Left lung (tissue), 4 donors: ENCODE measurements at regions not wholly inside any gene's neighbourhood (a gene's known extent, or its start where the extent isn't known, plus 50 kb on each side); places are given as distances from the start of the nearest gene placed in this dataset.
A peak's percentile ranks its signal among the peaks of the same experiment; 100 is the strongest.

Experiments used
- ATAC-seq: fragments of 200-7000 bp; cut with Tn5 transposase; one replicate; pipeline ENCODE4 v1.9.1; 2020; ENCODE audit warnings: moderate library complexity
- DNase-seq, 4 donors: peaks; one replicate each; pipeline ENCODE4 v3.0.0-alpha.2; 2013 to 2020
- H3K27ac ChIP-seq, 2 donors: fragments of 200-600 bp; sonication (generic) in 1 of 2; one replicate each; pipeline versions ENCODE4 v1.5.0 to v1.8.0; 2020 to 2021
- H3K27me3 ChIP-seq, 2 donors: fragments of 200-600 bp; sonication (generic) in 1 of 2; one replicate each; pipeline versions ENCODE4 v1.5.0 to v1.8.0; 2020 to 2021
- H3K36me3 ChIP-seq, 2 donors: fragments of 200-600 bp; sonication (generic) in 1 of 2; one replicate each; pipeline versions ENCODE4 v1.5.0 to v1.8.0; 2020 to 2021
- H3K4me1 ChIP-seq, 2 donors: fragments of 200-600 bp; one replicate each; pipeline ENCODE4 v1.8.0; 2021
- H3K4me3 ChIP-seq, 2 donors: fragments of 200-600 bp; sonication (generic) in 1 of 2; one replicate each; pipeline versions ENCODE4 v1.5.0 to v1.8.0; 2020 to 2021; ENCODE audit warnings: mild to moderate bottlenecking in 1 of 2
- H3K9me3 ChIP-seq, 2 donors: fragments of 200-600 bp; sonication (generic) in 1 of 2; one replicate each; pipeline versions ENCODE4 v1.5.0 to v1.8.0; 2020 to 2021
- CTCF ChIP-seq, 2 donors: fragments of 200-600 bp; sonication (generic) in 1 of 2; IDR thresholded peaks; one replicate each; pipeline versions ENCODE4 v1.5.0 to v1.8.0; 2021; ENCODE audit warnings: antibody characterized with exemption in 2 of 2
- intact Hi-C, 2 donors: fragments of 100-400 bp; cut with DNase I; formaldehyde crosslinking; loops; one replicate each; pipeline versions ENCODE4 v1.11.2 to v1.14.2; 2022
- donor health status: DM: no; HTN: yes; CAD: no.
- donor health status: DM: no; HTN: no; CAD: no.

- H3K9me3 ChIP-seq = no peaks in the 10 kb centered on the region
- DNase-seq = no peak
- no peak overlapping the region for H3K4me3 ChIP-seq
- TF ChIP-seq CTCF (IDR thresholded peaks at IDR 0.05) = no peak
- no peaks in the 10 kb centered on the region for H3K4me1 ChIP-seq
- no peak overlapping the region for H3K27ac ChIP-seq
- H3K36me3 ChIP-seq = no peaks in the 10 kb centered on the region
- ATAC-seq = no peak
- intact Hi-C loops = no loop called here
- no peaks in the 10 kb centered on the region for H3K27me3 ChIP-seq
Measured at GRCh38 chr5:89840906-89841305, 568.6 kb downstream of the CETN3 start.

GRCh38 chr5:89830691-89831090, 578.9 kb downstream of the CETN3 start:
- no peaks in the 10 kb centered on the region for H3K4me1 ChIP-seq
- no peak for DNase-seq
- no peaks in the 10 kb centered on the region for H3K9me3 ChIP-seq
- intact Hi-C loops = no loop called here
- H3K36me3 ChIP-seq = no peaks in the 10 kb centered on the region
- TF ChIP-seq CTCF (IDR thresholded peaks at IDR 0.05) = no peak
- H3K27ac ChIP-seq = no peak overlapping the region
- H3K27me3 ChIP-seq = no peaks in the 10 kb centered on the region
- no peak for ATAC-seq
- no peak overlapping the region for H3K4me3 ChIP-seq

DNA sequence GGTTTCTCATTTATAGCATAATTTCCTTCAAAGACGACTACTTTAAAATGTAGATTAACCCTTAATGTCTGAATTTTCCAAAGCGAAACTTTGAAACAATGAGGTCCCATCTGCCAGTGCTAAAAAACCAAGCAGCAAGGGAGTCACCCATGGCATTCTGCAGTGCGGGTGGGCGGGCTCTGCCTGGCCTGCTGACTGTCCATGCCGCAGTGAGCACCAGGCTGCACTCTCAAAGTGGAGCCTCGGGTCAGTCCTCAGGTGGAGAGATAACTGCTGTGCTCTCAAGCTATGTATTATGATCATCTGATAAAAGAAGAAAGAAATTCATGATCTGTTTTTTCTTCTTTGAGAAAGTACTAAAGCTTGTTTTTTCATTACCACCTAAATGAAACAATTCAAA, 581.6 kb downstream of the CETN3 start:
- peak in 1 of 4 donors; percentile 45 for DNase-seq
- intact Hi-C loops = no loop called here

GRCh38 chr5:89827359-89827758, 582.2 kb downstream of the CETN3 start:
- no peaks in the 10 kb centered on the region for H3K36me3 ChIP-seq
- no peak for ATAC-seq
- H3K27ac ChIP-seq = no peak overlapping the region
- H3K4me1 ChIP-seq = no peaks in the 10 kb centered on the region
- no peaks in the 10 kb centered on the region for H3K27me3 ChIP-seq
- H3K4me3 ChIP-seq = no peak overlapping the region
- intact Hi-C loops = no loop called here
- no peak for TF ChIP-seq CTCF (IDR thresholded peaks at IDR 0.05)
- no peaks in the 10 kb centered on the region for H3K9me3 ChIP-seq
- peak in 2 of 4 donors; percentile 5 to 16 for DNase-seq

More for the DNA sequence above, 581.6 kb downstream of the CETN3 start:
- no peaks in the 10 kb centered on the region for H3K4me1 ChIP-seq
- H3K27me3 ChIP-seq = no peaks in the 10 kb centered on the region
- H3K9me3 ChIP-seq = no peaks in the 10 kb centered on the region
- H3K36me3 ChIP-seq = no peaks in the 10 kb centered on the region
- ATAC-seq = no peak
- no peak overlapping the region for H3K4me3 ChIP-seq
- no peak for TF ChIP-seq CTCF (IDR thresholded peaks at IDR 0.05)
- no peak overlapping the region for H3K27ac ChIP-seq

- Histone ChIP-seq H3K4me1 (no peaks in the 10 kb centered on the region), H3K27ac (no peak overlapping the region), H3K9me3 (no peaks in the 10 kb centered on the region), H3K36me3 (no peaks in the 10 kb centered on the region), H3K4me3 (no peak overlapping the region), H3K27me3 (no peaks in the 10 kb centered on the region)
- ATAC-seq (no peak), DNase-seq (no peak)
- TF ChIP-seq CTCF (IDR thresholded peaks at IDR 0.05) = no peak
- intact Hi-C loops = no loop called here
Measured at GRCh38 chr5:89826938-89827337, 582.6 kb downstream of the CETN3 start.
